Germinal center (tissue), 1 donor: ENCODE measurements at regions not wholly inside any gene's neighbourhood (a gene's known extent, or its start where the extent isn't known, plus 50 kb on each side); places are given as distances from the start of the nearest gene placed in this dataset.
"Not testable (repeated sequence)": the region's sequence is repeated elsewhere in the genome, so short reads cannot be mapped to it uniquely, and the experiment has no call there.

Experiments used
- DNase-seq: peaks from one replicate; pipeline ENCODE4 v3.0.0; 2012; ENCODE audit warnings: mixed read lengths, low spot score

GRCh38 chr2:174697255-174697654, 67.0 kb downstream of the CHRNA1 start:
- DNase-seq, result peak; percentile 80

GRCh38 chr2:174694920-174695319, 69.4 kb downstream of the CHRNA1 start:
- no peak for DNase-seq

- DNase-seq, result no peak
These were observed 69.9 kb downstream of the CHRNA1 start for GRCh38 chr2:174694196-174694878.

GRCh38 chr2:174693344-174693743, 70.9 kb downstream of the CHRNA1 start:
- no peak for DNase-seq

- no peak for DNase-seq
These were observed 71.9 kb downstream of the CHRNA1 start for GRCh38 chr2:174692256-174692919.

- DNase-seq, result no peak
These were observed 73.0 kb downstream of the CHRNA1 start for GRCh38 chr2:174691201-174691779.

- no peak for DNase-seq
These were observed 74.2 kb downstream of the CHRNA1 start for GRCh38 chr2:174690026-174690425.

GRCh38 chr2:174688079-174688478, 76.2 kb downstream of the CHRNA1 start:
- peak; percentile 18 for DNase-seq

GRCh38 chr2:174686430-174686829, 77.8 kb downstream of the CHRNA1 start:
- no peak for DNase-seq

GRCh38 chr2:174683392-174683759, 80.9 kb downstream of the CHRNA1 start:
- peak; percentile 55 for DNase-seq

GRCh38 chr2:174682578-174683391, 81.5 kb downstream of the CHRNA1 start:
- peak; percentile 75 for DNase-seq

GRCh38 chr2:174682007-174682577, 82.2 kb downstream of the CHRNA1 start:
- peak; percentile 62 for DNase-seq

GRCh38 chr2:174681099-174682006, 82.9 kb downstream of the CHRNA1 start:
- DNase-seq, result no peak

GRCh38 chr2:174680221-174680620, 82.6 kb upstream of the WIPF1 start:
- no peak for DNase-seq

GRCh38 chr2:174678395-174678794, 80.8 kb upstream of the WIPF1 start:
- DNase-seq, result no peak

- DNase-seq, result no peak
These were observed 78.0 kb upstream of the WIPF1 start for GRCh38 chr2:174675615-174676014.

- DNase-seq, result no peak
These were observed 76.3 kb upstream of the WIPF1 start for GRCh38 chr2:174673876-174674275.

GRCh38 chr2:174673440-174673839, 75.8 kb upstream of the WIPF1 start:
- DNase-seq, result no peak

- not testable (repeated sequence) for DNase-seq
These were observed 73.9 kb upstream of the WIPF1 start for GRCh38 chr2:174671532-174671931.

GRCh38 chr2:174670446-174670845, 72.8 kb upstream of the WIPF1 start:
- no peak for DNase-seq

- DNase-seq, result no peak
These were observed 71.7 kb upstream of the WIPF1 start for GRCh38 chr2:174669336-174669735.
